Upper lobe of left lung (tissue), 4 donors: ENCODE measurements at regions not wholly inside any gene's neighbourhood (a gene's known extent, or its start where the extent isn't known, plus 50 kb on each side); places are given as distances from the start of the nearest gene placed in this dataset.

ENCODE experiments used
- CTCF ChIP-seq, 6 experiments: fragments of 450-650 bp in 4 of 6; fragments of 200-600 bp in 2 of 6; sonication (generic) in 2 of 6; IDR thresholded peaks; one replicate each; pipeline ENCODE4 v1.5.1; 2016 to 2019; ENCODE audit warnings: antibody characterized with exemption in 6 of 6
- EP300 ChIP-seq, 4 donors: sonication (generic); formaldehyde crosslinking; IDR thresholded peaks; one replicate each; pipeline ENCODE4 v1.5.1; 2017; ENCODE audit warnings: antibody characterized with exemption in 4 of 4, control low read depth in 2 of 4
- POLR2A ChIP-seq, 4 donors: fragments of 450-650 bp; IDR thresholded peaks; one replicate each; pipeline ENCODE4 v1.5.1; 2016 to 2017; ENCODE audit warnings: antibody characterized with exemption in 4 of 4, mild to moderate bottlenecking in 2 of 4

DNA sequence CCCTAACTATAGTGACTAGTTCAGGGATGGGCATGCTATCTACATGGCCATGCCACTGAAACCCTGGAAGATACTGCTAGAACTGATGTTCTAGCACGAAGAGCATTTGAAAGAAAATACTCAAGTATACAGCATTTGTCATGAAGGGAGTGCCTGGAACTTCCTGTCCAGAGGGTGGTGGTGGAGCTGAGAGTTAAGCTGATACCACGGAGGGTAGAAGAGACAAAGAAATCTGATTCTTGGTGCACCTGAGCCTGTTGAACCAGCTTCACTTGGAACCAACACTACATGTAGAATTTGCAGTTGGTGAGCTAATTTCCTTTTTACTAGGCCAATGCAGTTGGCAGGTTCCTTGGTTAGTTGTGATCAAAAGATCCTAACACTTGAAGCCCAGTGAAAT, 116.4 kb downstream of the CCNG2 start:
- TF ChIP-seq POLR2A (IDR thresholded peaks at IDR 0.05) (no peak), CTCF (IDR thresholded peaks at IDR 0.05) (no peak), EP300 (IDR thresholded peaks at IDR 0.05) (no peak)
